ENCODE measurements at regions not wholly inside any gene's neighbourhood (a gene's known extent, or its start where the extent isn't known, plus 50 kb on each side); places are given as distances from the start of the nearest gene placed in this dataset.

DNA sequence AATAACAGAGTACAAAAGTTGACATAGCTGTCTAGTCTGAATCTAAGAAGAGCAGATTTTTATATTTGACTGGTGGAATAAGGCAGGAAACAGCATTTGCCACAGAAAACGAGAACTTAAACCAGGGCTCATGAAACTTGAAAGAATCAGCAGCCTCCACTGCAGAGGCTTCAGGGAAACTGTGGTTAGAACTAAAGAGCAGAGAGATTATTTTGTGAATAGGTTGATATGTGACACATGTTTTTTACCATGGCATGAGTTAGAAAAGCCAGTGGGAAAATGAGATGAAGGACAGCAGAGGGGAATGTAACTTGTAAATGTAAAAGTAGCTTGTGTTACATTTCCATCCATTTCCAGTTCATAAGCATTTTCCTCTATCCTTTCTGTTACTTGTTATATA is 63.7 kb upstream of the CAMK2D start:
- Mint-ChIP-seq H3K27me3 (peaks cover 18 to 27% of the 10 kb centered on the region in 2 donors), H3K27ac (peak overlapping the region in 1 of 2 donors; percentile 70), H3K4me1 (ENCODE audit: low read depth in 2 of 2) (peaks cover 23% of the 10 kb centered on the region in 2 donors), H3K9me3 (no peaks in the 10 kb centered on the region), H3K4me3 (peak overlapping the region; percentile 11), H3K36me3 (no peaks in the 10 kb centered on the region)
- DNase-seq (ENCODE audit: low spot score): no peak
- no peak for ATAC-seq

DNA sequence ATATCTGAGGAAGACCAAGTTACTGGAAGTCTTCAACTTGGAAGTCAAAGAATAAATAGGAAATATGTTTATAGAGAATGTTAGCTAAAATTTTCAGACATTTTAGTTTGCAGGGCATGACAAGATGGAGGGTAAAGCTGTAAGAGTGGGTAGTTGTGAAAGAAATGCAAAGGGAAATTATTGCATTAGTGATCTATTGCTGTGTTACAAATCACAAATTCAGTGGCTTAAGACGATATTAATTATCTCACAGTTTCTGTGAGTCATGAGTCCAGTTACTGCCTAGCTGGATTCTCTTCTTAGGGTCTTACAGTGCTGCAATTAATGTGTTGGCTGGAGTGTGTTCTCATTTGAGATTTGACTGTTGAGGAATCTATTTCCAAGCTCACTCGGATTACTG is 62.9 kb upstream of the CAMK2D start:
- DNase-seq (ENCODE audit: low spot score): no peak
- Mint-ChIP-seq H3K4me1 (ENCODE audit: low read depth in 2 of 2) (peaks cover 23 to 25% of the 10 kb centered on the region in 2 donors), H3K9me3 (peaks cover 2% of the 10 kb centered on the region), H3K4me3 (no peak overlapping the region), H3K27me3 (peaks cover 16 to 19% of the 10 kb centered on the region in 2 donors), H3K27ac (peak overlapping the region in 1 of 2 donors; percentile 62), H3K36me3 (no peaks in the 10 kb centered on the region)
- no peak for ATAC-seq

DNA sequence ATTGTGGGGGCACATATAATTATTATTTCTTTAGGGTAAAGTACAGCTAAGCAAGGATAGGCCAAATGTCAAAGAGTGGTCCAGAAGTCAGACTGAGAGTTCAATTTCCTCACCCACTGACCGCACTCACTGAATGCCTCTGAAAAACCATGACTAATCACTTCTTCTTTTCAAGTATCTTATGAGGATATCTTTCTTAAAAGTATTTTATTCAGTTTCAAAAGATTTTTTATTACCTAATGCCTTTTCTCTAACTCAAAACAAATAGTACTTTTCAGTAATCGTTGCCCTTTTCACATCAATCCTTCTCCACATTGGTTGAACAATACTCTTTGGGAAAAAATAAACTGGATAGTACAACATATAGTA is 61.7 kb upstream of the CAMK2D start:
- Mint-ChIP-seq H3K27me3 (peaks cover 13% of the 10 kb centered on the region in 2 donors), H3K4me1 (ENCODE audit: low read depth in 2 of 2) (peaks cover 23 to 25% of the 10 kb centered on the region in 2 donors)
- peak; percentile 76 to 83 for ATAC-seq

DNA sequence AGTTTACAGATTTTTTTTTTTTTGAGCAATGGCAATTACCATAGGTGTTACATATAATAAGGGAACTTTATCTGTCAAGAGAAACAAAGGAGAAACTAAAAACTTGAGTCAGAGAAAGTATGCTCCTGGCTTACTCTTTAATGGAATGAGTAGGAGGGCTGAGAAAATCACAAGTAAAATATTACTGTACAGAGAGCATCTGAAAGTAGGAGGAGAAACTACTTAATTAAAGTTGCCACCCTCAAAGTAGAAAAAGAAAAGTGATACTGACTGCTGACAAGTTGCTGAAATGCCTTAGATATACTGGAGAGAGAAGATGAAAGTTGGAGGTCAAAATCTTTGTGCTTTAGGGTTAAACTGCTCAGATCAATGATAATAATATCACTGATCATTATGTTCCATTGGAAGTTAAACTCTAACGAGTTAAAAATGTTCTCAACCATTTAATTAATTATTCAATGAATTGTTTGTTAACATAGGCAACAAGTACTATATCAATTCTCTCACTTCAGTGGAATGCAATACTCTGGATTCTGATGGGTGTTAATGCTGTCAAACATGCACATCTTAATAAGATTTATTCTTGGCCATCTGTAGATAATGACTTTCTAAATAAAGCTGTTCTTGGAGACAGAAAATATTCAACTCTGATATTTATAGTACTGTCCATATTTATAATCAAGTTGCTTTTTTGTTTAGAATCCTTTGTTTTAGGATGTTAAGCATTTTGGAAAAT is 61.2 kb upstream of the CAMK2D start:
- Mint-ChIP-seq H3K9me3 (peaks cover 2% of the 10 kb centered on the region), H3K27me3 (peaks cover 12 to 13% of the 10 kb centered on the region in 2 donors), H3K27ac (peak overlapping the region; percentile 35 to 62), H3K4me1 (ENCODE audit: low read depth in 2 of 2) (peaks cover 23 to 25% of the 10 kb centered on the region in 2 donors), H3K4me3 (peak overlapping the region; percentile 64), H3K36me3 (no peaks in the 10 kb centered on the region)
- no peak for DNase-seq (ENCODE audit: low spot score)
- peak; percentile 85 to 88 for ATAC-seq

More for the DNA sequence above, 61.7 kb upstream of the CAMK2D start:
- DNase-seq (ENCODE audit: low spot score): no peak
- H3K27ac Mint-ChIP-seq: peak overlapping the region; percentile 35 to 62
- peak overlapping the region; percentile 64 for H3K4me3 Mint-ChIP-seq
- H3K36me3 Mint-ChIP-seq: no peaks in the 10 kb centered on the region
- H3K9me3 Mint-ChIP-seq: peaks cover 2% of the 10 kb centered on the region

DNA sequence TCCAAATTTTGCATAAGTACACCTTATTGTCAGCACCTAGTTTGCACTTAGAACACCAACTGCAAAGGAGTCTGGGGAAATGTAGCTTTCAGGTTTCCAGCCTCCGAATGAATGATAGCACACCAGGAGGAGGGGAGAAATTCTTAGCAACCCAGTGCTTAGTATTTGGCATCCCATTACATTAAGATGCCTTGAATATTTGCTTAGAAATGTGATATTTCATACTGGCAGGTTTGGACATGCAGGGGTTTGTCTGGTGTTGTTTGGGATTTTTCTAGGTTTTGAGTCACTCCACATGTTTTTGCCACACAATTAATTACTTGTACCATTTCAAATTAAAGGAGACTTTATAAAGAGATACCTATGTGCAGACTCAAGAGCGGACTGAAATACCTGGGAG is 60.3 kb upstream of the CAMK2D start:
- Mint-ChIP-seq H3K4me3 (no peak overlapping the region), H3K27me3 (peaks cover 5 to 9% of the 10 kb centered on the region in 2 donors), H3K4me1 (ENCODE audit: low read depth in 2 of 2) (peaks cover 23 to 25% of the 10 kb centered on the region in 2 donors), H3K27ac (no peak overlapping the region), H3K9me3 (peaks cover 2% of the 10 kb centered on the region), H3K36me3 (no peaks in the 10 kb centered on the region)
- ATAC-seq (no peak), DNase-seq (ENCODE audit: low spot score) (no peak)

DNA sequence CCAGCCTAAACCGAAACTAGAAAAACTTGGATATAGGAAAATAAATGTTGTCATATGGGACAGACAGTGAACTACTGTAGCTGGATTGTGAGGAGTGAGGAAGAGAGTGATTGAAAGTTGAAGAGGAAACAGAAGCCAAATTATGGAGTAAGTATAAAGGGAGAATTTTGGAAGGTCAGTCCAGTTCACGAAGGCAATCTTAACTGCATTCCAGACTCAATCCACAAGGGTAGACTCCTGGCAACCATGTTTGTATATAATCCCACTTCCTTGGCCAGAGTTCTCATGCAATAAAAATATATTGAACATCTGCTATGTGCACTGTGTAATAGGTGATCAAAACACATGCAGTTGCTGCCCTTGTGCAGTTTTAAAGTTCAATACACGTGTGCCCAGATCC is 58.6 kb upstream of the CAMK2D start:
- DNase-seq (ENCODE audit: low spot score): no peak
- peaks cover 5 to 9% of the 10 kb centered on the region in 2 donors for H3K27me3 Mint-ChIP-seq
- H3K9me3 Mint-ChIP-seq: peaks cover 5% of the 10 kb centered on the region
- H3K36me3 Mint-ChIP-seq: no peaks in the 10 kb centered on the region
- H3K4me1 Mint-ChIP-seq (ENCODE audit: low read depth in 2 of 2): peaks cover 28 to 29% of the 10 kb centered on the region in 2 donors
- no peak overlapping the region for H3K4me3 Mint-ChIP-seq
- peak overlapping the region in 1 of 2 donors; percentile 4 for H3K27ac Mint-ChIP-seq
- no peak for ATAC-seq

DNA sequence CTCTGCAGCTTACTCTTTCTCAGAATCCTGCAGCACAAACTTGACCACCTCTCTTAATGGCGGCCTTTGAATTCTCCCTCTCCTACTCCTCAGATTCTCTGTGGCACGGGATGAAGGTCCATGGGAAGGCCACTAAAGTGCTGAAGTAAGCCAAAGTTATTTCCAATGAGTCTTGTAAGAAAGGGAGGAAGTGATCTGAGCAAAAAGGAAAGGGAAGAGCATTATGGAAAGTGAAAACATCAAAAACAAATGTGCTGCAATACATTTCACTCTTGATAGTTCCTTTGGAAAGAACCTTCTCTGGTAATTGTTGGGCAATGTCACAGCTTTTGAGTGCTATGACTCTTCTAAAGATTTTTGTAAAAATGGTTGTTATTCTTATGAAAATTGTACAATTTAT is 54.3 kb upstream of the CAMK2D start:
- DNase-seq (ENCODE audit: low spot score) (no peak), ATAC-seq (peak in 1 of 2 donors; percentile 85)
- peaks cover 4 to 7% of the 10 kb centered on the region in 2 donors for H3K27me3 Mint-ChIP-seq
- H3K36me3 Mint-ChIP-seq: no peaks in the 10 kb centered on the region
- peaks cover 5% of the 10 kb centered on the region for H3K9me3 Mint-ChIP-seq
- H3K27ac Mint-ChIP-seq: peak overlapping the region in 1 of 2 donors; percentile 82
- H3K4me3 Mint-ChIP-seq: peak overlapping the region; percentile 13
- H3K4me1 Mint-ChIP-seq (ENCODE audit: low read depth in 2 of 2): peaks cover 9 to 14% of the 10 kb centered on the region in 2 donors

DNA sequence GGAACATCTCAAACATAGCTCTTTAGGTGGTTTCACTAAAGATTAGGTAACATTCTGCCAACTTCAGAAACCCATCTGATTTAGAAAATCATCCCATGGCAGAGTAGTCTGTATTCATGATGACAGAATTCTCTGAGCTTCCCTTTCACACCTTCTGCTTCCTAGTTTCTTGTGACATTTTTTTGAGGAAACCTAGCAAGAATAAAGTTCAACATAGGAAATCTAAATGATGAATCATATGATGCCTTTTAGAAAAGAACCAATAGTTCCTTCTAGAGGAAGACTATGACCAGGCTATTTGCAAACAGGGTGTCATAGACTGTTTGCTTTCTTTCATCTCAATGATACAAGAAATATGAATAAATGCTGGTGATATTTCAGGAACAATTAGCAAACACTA is 49.8 kb upstream of the CAMK2D start:
- Mint-ChIP-seq H3K27me3 (peaks cover 5 to 7% of the 10 kb centered on the region in 2 donors), H3K9me3 (peaks cover 2% of the 10 kb centered on the region), H3K27ac (peak overlapping the region in 1 of 2 donors; percentile 6), H3K36me3 (no peaks in the 10 kb centered on the region), H3K4me3 (no peak overlapping the region), H3K4me1 (ENCODE audit: low read depth in 2 of 2) (peaks cover 6 to 13% of the 10 kb centered on the region in 2 donors)
- ATAC-seq (no peak), DNase-seq (ENCODE audit: low spot score) (no peak)
